Hematopoietic multipotent progenitor cell treated with erythropoietin and hydrocortisone succinate and interleukin-3 and kit ligand, for 6 days (in vitro differentiated cells): ENCODE measurements at regions not wholly inside any gene's neighbourhood (a gene's known extent, or its start where the extent isn't known, plus 50 kb on each side); places are given as distances from the start of the nearest gene placed in this dataset.

Source experiments
- DNase-seq: peaks from one replicate; pipeline ENCODE4 v3.0.0-alpha.2; 2015

GRCh38 chr12:18207266-18207665, 54.1 kb upstream of the PIK3C2G start:
- no peak for DNase-seq

GRCh38 chr12:18206198-18206597, 55.1 kb upstream of the PIK3C2G start:
- DNase-seq: no peak

GRCh38 chr12:18204053-18204452, 57.3 kb upstream of the PIK3C2G start:
- no peak for DNase-seq

- no peak for DNase-seq
Measured at GRCh38 chr12:18192119-18192518, 69.2 kb upstream of the PIK3C2G start.

DNA sequence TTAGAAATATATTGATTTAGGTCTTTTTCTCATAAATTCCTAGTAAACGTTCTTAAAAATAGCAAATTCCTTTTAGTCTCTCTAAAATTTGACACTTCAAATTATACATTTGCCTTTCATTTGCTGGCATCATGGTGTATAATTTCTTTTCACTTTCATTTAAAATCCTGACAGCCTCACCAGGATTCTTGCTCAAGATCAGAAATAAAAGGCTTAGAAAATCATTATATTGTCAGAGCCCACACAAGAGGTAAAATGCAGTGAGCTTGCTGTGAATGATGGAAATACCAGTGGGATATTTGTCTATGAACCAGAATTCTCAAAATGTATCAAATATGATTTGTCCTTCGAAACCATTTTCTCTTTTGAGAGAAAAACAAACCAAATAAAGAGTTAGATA, 78.2 kb upstream of the PIK3C2G start:
- DNase-seq: no peak

DNA sequence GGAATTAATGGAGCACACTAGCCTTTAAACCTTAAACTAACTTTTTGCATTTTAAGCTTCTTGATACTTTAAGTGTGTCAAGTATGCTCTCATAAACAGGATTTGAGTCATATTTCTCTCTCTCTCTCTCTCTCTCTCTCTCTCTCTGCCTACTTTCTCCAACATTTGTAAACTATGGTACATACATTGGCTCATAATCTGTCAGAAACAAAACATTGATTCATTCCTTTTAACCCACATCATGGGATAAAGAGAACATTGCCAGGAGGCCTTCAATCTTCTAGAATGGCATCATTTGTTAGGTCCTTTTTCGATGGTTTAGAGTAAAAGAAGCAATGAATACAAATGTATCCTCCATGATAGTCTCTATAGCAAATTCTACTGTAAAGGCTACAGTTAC, 81.6 kb upstream of the RERGL start:
- no peak for DNase-seq

- DNase-seq: no peak
Measured at GRCh38 chr12:18168016-18168415, 78.0 kb upstream of the RERGL start.

GRCh38 chr12:18165889-18166288, 75.9 kb upstream of the RERGL start:
- DNase-seq: no peak

DNA sequence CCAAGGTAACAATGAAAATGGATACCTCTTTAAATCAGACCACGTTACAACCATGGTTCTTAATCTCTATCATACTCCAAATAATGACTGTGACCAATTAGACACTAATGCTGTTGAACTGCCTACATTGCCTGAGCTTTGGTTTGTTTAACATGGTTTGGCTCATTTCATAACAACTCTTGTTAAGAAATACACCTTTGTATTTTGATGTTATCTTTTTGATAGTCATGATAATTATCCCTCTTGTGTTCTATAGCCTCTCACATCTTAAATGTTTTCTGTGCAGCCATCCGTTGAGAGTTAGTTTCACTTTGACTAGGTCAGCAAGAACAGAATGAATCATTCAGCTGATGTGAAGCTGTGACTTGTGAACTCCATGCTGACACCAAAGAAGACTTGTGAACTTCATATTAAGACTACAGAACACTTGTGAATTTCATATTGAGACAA, 75.5 kb upstream of the RERGL start:
- no peak for DNase-seq

- DNase-seq: no peak
Measured at GRCh38 chr12:18160901-18161300, 70.9 kb upstream of the RERGL start.

DNA sequence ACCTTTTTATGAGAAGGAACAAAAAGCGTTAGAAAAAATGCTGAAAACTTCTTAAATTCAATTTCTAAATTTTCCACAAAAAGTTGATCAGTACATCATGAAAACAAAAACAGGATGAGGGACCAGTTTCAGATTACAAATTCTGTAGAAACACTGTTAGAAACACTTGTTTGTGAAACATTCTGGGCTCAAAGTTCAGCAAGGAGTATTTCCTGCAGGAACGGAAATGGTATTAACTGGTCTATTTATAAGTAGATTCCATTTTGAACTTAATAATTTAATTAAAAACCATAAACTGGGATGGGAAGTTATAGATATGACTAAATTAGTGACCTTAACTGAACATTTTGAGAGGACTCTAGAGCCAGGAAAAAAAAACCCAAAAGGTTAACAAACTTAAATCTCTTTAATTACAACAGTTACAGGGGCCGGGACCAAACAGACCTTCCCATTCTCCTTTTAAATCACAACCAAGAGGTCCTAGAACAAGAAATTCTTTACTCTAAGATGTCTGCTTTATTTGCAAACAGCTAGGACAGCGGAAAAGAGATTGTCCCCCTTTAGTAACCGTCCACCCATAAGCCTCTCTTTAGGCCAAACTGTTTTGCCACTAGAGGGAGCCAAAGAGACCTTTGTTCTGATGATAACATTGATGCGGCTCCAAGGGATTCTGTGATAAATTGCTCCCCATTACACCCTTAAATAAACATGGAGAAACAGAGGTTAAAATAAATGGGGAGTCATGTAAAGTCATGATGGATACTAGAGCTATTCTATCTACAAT, 69.0 kb upstream of the RERGL start:
- DNase-seq: peak; percentile 82

- DNase-seq: no peak
Measured at GRCh38 chr12:18153826-18154225, 63.8 kb upstream of the RERGL start.

DNA sequence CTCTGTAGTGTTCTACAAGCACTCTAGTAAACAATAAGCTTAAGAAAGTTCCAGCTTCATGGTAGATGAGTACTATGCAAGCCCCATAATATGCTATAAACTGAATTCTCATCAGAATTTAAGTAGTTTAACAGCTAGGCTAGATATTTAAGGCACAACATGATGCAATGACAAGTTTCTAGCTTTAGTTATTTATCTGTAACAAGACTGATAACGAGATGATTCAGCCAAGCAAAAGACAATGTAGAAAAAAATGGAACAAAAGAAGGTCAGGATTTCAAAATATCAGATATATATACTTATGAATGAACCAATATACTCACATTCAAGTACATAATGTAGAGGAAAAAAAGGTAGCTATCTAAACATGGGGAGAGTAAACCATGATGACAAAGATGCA, 61.0 kb upstream of the RERGL start:
- DNase-seq: no peak

GRCh38 chr12:18148961-18149360, 59.0 kb upstream of the RERGL start:
- DNase-seq: no peak

DNA sequence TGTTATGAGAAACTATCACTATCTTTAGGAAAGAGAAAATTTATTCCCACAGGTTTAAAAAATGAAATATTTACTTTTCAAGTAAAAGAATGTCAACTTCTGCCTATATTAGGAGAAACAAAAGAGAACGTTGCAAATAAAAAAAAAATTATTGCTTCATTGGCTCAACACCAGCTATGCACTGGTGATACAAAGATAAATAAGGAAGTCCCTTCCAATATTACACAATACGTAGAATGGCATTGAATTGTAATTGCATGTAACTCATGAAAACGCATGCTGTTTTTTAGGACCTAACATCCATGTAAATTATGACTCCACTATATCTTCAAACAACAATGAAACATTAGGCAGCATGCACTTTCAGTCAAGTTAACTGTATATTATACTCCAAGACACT, 56.4 kb upstream of the RERGL start:
- peak; percentile 48 for DNase-seq

- DNase-seq: peak; percentile 36
Measured at GRCh38 chr12:18145924-18146323, 55.9 kb upstream of the RERGL start.

DNA sequence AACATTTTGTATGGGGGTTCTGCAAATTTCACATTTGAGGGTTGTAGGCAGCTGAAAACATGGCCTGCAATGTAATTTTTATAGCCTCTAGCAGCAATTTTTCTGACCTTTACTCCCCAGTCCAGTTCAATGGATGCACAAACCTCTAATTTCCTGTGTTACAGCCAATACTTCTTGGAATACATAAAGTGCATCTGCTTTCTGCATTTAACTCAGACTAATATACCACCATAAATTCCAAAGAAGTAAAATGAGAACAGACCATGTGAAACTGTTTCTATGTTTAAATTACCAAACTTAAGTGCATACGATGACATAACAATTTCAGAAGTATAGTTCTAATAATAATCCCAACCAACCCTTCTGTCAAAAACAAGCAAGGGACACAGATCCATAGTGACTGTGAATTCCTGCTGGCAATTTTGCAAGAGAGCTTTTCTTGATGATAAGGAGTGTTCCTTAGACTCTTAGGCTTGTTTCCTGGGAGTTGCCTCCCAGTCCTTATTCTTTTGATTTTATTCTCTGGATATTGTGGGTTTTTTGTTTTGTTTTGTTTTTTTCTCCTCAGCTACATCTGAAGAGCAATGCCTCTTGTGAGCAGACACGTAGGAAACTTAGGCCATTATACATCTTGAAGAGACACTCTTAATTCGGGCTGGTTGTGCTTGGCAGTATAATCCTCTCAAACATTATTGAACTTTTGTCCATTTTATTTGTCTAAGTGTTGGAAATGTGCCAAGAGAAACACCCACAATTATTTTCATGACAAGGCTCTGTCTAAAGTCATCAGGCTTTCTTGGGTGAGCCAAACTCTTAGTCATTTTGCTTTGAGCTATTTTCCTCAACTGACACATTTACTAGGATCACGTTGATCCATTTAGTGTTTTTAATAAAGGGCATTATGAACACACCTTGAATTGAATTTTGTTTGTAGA, 51.3 kb upstream of the RERGL start:
- no peak for DNase-seq

DNA sequence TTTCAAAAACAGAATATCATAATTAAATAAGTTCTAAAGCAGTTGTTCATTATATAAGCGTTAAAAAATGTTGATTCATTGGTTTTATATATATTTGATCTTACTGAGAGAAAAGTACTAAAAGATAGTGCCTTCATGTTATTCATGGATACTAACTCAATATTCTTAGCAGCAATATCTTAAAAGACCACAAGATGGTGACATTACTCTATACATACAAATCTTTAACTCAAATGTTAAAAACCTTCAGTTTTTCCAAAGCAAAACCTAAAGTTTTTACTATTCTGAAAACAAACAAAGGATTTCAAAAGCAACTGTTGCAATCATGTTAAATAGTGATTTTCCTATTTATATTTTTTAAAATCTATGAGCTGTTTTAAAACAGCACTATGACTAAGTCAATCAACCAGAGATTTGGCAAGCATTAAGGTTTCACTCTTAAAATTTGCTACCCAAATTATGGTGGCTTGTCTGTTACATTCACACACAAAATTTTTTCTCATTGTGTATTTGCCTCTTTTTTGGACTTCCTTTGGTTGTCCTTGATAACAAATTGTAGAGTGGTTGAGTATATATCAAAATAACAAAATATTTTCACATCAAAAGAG, 50.1 kb upstream of the RERGL start:
- DNase-seq: peak; percentile 62
